SJCRH30 (cell line): ENCODE measurements at regions not wholly inside any gene's neighbourhood (a gene's known extent, or its start where the extent isn't known, plus 50 kb on each side); places are given as distances from the start of the nearest gene placed in this dataset.
"Not testable (repeated sequence)": the region's sequence is repeated elsewhere in the genome, so short reads cannot be mapped to it uniquely, and the experiment has no call there.

Source experiments
- DNase-seq, 2 experiments: peaks; one replicate each; pipeline ENCODE4 v3.0.0-alpha.2; 2015 to 2020
- H3K27ac ChIP-seq: fragments of 250-450 bp; sonication (Bioruptor Pico); 2 replicates; pipeline ENCODE4 v1.5.1; 2020; ENCODE audit warnings: mild to moderate bottlenecking, moderate library complexity
- H3K27me3 ChIP-seq: fragments of 250-450 bp; sonication (Bioruptor Pico); 2 replicates; pipeline ENCODE4 v1.5.1; 2020; ENCODE audit warnings: mild to moderate bottlenecking, moderate library complexity
- H3K36me3 ChIP-seq: fragments of 250-450 bp; sonication (Bioruptor Pico); 2 replicates; pipeline ENCODE4 v1.5.1; 2020; ENCODE audit warnings: mild to moderate bottlenecking, moderate library complexity
- H3K4me1 ChIP-seq: fragments of 250-450 bp; sonication (Bioruptor Pico); 2 replicates; pipeline ENCODE4 v1.5.1; 2020; ENCODE audit warnings: mild to moderate bottlenecking, moderate library complexity
- H3K4me3 ChIP-seq: fragments of 250-450 bp; sonication (Bioruptor Pico); 2 replicates; pipeline ENCODE4 v1.5.1; 2020; ENCODE audit warnings: mild to moderate bottlenecking, moderate library complexity
- H3K9me3 ChIP-seq: fragments of 250-450 bp; sonication (Bioruptor Pico); replicated peaks from 2 replicates; pipeline ENCODE4 v1.5.1; 2020; ENCODE audit warnings: mild to moderate bottlenecking, moderate library complexity

- H3K36me3 ChIP-seq, H3K27ac ChIP-seq, DNase-seq, H3K4me1 ChIP-seq, H3K27me3 ChIP-seq, H3K9me3 ChIP-seq, H3K4me3 ChIP-seq: not testable (repeated sequence)
These were observed 68.8 kb upstream of the CRYM start for GRCh38 chr16:21346756-21347491.

- H3K27ac ChIP-seq, H3K4me3 ChIP-seq, H3K36me3 ChIP-seq, H3K4me1 ChIP-seq, DNase-seq, H3K9me3 ChIP-seq, H3K27me3 ChIP-seq: not testable (repeated sequence)
These were observed 66.3 kb upstream of the CRYM start for GRCh38 chr16:21344361-21344912.

GRCh38 chr16:21341101-21341500 is 63.0 kb upstream of the CRYM start:
- Histone ChIP-seq H3K4me1 (no peaks in the 10 kb centered on the region), H3K27ac (no peak overlapping the region), H3K4me3 (no peak overlapping the region), H3K27me3 (no peaks in the 10 kb centered on the region), H3K36me3 (no peaks in the 10 kb centered on the region), H3K9me3 (no peaks in the 10 kb centered on the region)
- no peak for DNase-seq

GRCh38 chr16:21339941-21340340 is 61.9 kb upstream of the CRYM start:
- no peaks in the 10 kb centered on the region for H3K4me1 ChIP-seq
- no peak overlapping the region for H3K4me3 ChIP-seq
- H3K27ac ChIP-seq = no peak overlapping the region
- DNase-seq = no peak
- no peaks in the 10 kb centered on the region for H3K9me3 ChIP-seq
- no peaks in the 10 kb centered on the region for H3K27me3 ChIP-seq
- H3K36me3 ChIP-seq = no peaks in the 10 kb centered on the region

DNA sequence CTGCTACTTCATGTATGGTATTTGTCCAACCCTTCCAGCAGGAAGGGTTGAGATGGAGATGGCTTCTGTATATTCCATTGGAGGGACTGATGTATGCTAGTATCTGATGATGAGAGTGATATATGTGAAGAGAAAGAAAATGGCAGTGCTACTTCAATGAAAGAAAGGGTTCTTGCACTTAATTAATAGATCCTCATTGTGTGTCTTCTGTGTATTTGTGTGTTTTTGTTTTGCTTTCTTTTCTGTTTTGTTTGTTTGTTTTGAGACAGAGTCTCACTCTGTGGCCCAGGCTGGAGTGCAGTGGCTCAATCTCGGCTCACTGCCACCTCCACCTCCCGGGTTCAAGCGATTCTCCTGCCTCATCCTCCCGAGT is 61.2 kb upstream of the CRYM start:
- Histone ChIP-seq H3K4me3 (no peak overlapping the region), H3K27me3 (no peaks in the 10 kb centered on the region), H3K9me3 (no peaks in the 10 kb centered on the region), H3K36me3 (no peaks in the 10 kb centered on the region), H3K4me1 (no peaks in the 10 kb centered on the region), H3K27ac (no peak overlapping the region)
- DNase-seq = no peak

GRCh38 chr16:21338537-21339268 is 60.6 kb upstream of the CRYM start:
- H3K27ac ChIP-seq = no peak overlapping the region
- DNase-seq = no peak
- H3K4me1 ChIP-seq = no peaks in the 10 kb centered on the region
- H3K27me3 ChIP-seq = no peaks in the 10 kb centered on the region
- no peak overlapping the region for H3K4me3 ChIP-seq
- H3K36me3 ChIP-seq = no peaks in the 10 kb centered on the region
- H3K9me3 ChIP-seq = no peaks in the 10 kb centered on the region

- H3K4me1 ChIP-seq = no peaks in the 10 kb centered on the region
- no peak for DNase-seq
- no peaks in the 10 kb centered on the region for H3K27me3 ChIP-seq
- no peaks in the 10 kb centered on the region; the same call in 1 of the 2 replicates for H3K9me3 ChIP-seq
- no peak overlapping the region for H3K27ac ChIP-seq
- no peaks in the 10 kb centered on the region for H3K36me3 ChIP-seq
- no peak overlapping the region for H3K4me3 ChIP-seq
These were observed 58.1 kb upstream of the CRYM start for GRCh38 chr16:21336231-21336630.

- not testable (repeated sequence) for H3K36me3 ChIP-seq, DNase-seq, H3K27me3 ChIP-seq, H3K4me3 ChIP-seq, H3K4me1 ChIP-seq, H3K9me3 ChIP-seq, H3K27ac ChIP-seq
These were observed 56.4 kb upstream of the CRYM start for GRCh38 chr16:21334188-21335146.

- H3K4me1 ChIP-seq, H3K27me3 ChIP-seq, H3K4me3 ChIP-seq, H3K27ac ChIP-seq, H3K36me3 ChIP-seq, DNase-seq, H3K9me3 ChIP-seq: not testable (repeated sequence)
These were observed 55.6 kb upstream of the CRYM start for GRCh38 chr16:21333683-21334082.
